ENCODE measurements at regions not wholly inside any gene's neighbourhood (a gene's known extent, or its start where the extent isn't known, plus 50 kb on each side); places are given as distances from the start of the nearest gene placed in this dataset.
"Not testable (repeated sequence)": the region's sequence is repeated elsewhere in the genome, so short reads cannot be mapped to it uniquely, and the experiment has no call there.

- H3K27me3 ChIP-seq (ENCODE audit: control insufficient read depth, insufficient read depth, low read length) = no peaks in the 10 kb centered on the region
- DNase-seq (ENCODE audit: low read depth, low spot score) = no peak
- H3K27ac ChIP-seq (ENCODE audit: low read length) = peak overlapping the region; percentile 8; the same call in 1 of the 2 replicates
- in situ Hi-C loops (cut with HindIII; ENCODE audit: low pct_unique_long_range_greater_than_20kb, low sequenced_read_pairs) = no loop called here
- no peaks in the 10 kb centered on the region for H3K36me3 ChIP-seq (ENCODE audit: control insufficient read depth, insufficient read depth, low read length)
- H3K9me3 ChIP-seq (ENCODE audit: control insufficient read depth, insufficient read depth, low read depth, low read length) = no peaks in the 10 kb centered on the region
- no peaks in the 10 kb centered on the region for H3K4me1 ChIP-seq (ENCODE audit: control insufficient read depth, insufficient read depth, low read length)
- TF ChIP-seq REST (IDR thresholded peaks at IDR 0.05; ENCODE audit: insufficient read depth in 1 of 2, low read depth in 2 of 2, low read length in 1 of 2) = no peak
- no peak for TF ChIP-seq POLR2AphosphoS5 (IDR thresholded peaks at IDR 0.05; ENCODE audit: low read depth, low read length)
- TF ChIP-seq CTCF (IDR thresholded peaks at IDR 0.05) = no peak
- BruUV-seq (replicated peaks) = no TSS peak
- POLR2A ChIA-PET = no interaction called here
- CTCF ChIA-PET = no interaction called here
- intact Hi-C loops (cut with micrococcal nuclease; ENCODE audit: unreplicated experiment) = no loop called here
- no peak for ATAC-seq
- H3K4me3 ChIP-seq (ENCODE audit: low read depth in 2 of 2, low read length in 2 of 2) = no peak overlapping the region
Measured at GRCh38 chr5:96198356-96199058, 234.5 kb downstream of the PCSK1 start.

- H3K36me3 ChIP-seq (ENCODE audit: control insufficient read depth, insufficient read depth, low read length); BruUV-seq (replicated peaks); DNase-seq (ENCODE audit: low read depth, low spot score); H3K9me3 ChIP-seq (ENCODE audit: control insufficient read depth, insufficient read depth, low read depth, low read length); CTCF ChIA-PET; ATAC-seq; H3K27me3 ChIP-seq (ENCODE audit: control insufficient read depth, insufficient read depth, low read length); intact Hi-C loops (cut with micrococcal nuclease; ENCODE audit: unreplicated experiment); H3K27ac ChIP-seq (ENCODE audit: low read length); in situ Hi-C loops (cut with HindIII; ENCODE audit: low pct_unique_long_range_greater_than_20kb, low sequenced_read_pairs); POLR2A ChIA-PET; H3K4me3 ChIP-seq (ENCODE audit: low read depth in 2 of 2, low read length in 2 of 2); H3K4me1 ChIP-seq (ENCODE audit: control insufficient read depth, insufficient read depth, low read length): not testable (repeated sequence)
Measured at GRCh38 chr5:96197767-96198166, 235.3 kb downstream of the PCSK1 start.

GRCh38 chr5:96197347-96197746, 235.7 kb upstream of the ELL2 start:
- H3K27me3 ChIP-seq (ENCODE audit: control insufficient read depth, insufficient read depth, low read length) = no peaks in the 10 kb centered on the region
- H3K27ac ChIP-seq (ENCODE audit: low read length) = peak overlapping the region; percentile 52; the same call in 1 of the 2 replicates
- intact Hi-C loops (cut with micrococcal nuclease; ENCODE audit: unreplicated experiment) (no loop called here), in situ Hi-C loops (cut with HindIII; ENCODE audit: low pct_unique_long_range_greater_than_20kb, low sequenced_read_pairs) (no loop called here)
- CTCF ChIA-PET = no interaction called here
- TF ChIP-seq CTCF (IDR thresholded peaks at IDR 0.05) (no peak), SIN3A (IDR thresholded peaks at IDR 0.05; ENCODE audit: borderline replicate concordance, insufficient read depth, low read depth, low read length) (no peak), POLR2AphosphoS5 (IDR thresholded peaks at IDR 0.05; ENCODE audit: low read depth, low read length) (no peak), TCF7L2 (IDR thresholded peaks at IDR 0.05; ENCODE audit: low read depth, low read length) (no peak), REST (IDR thresholded peaks at IDR 0.05; ENCODE audit: insufficient read depth in 1 of 2, low read depth in 2 of 2, low read length in 1 of 2) (no peak)
- H3K4me1 ChIP-seq (ENCODE audit: control insufficient read depth, insufficient read depth, low read length) = no peaks in the 10 kb centered on the region
- POLR2A ChIA-PET = no interaction called here
- H3K9me3 ChIP-seq (ENCODE audit: control insufficient read depth, insufficient read depth, low read depth, low read length) = no peaks in the 10 kb centered on the region
- no TSS peak for BruUV-seq (replicated peaks)
- H3K4me3 ChIP-seq (ENCODE audit: low read depth in 2 of 2, low read length in 2 of 2) = no peak overlapping the region
- no peak for DNase-seq (ENCODE audit: low read depth, low spot score)
- H3K36me3 ChIP-seq (ENCODE audit: control insufficient read depth, insufficient read depth, low read length) = no peaks in the 10 kb centered on the region
- ATAC-seq = no peak
